GM21515 (cell line): ENCODE measurements at regions not wholly inside any gene's neighbourhood (a gene's known extent, or its start where the extent isn't known, plus 50 kb on each side); places are given as distances from the start of the nearest gene placed in this dataset.
"Not testable (repeated sequence)": the region's sequence is repeated elsewhere in the genome, so short reads cannot be mapped to it uniquely, and the experiment has no call there.

Experiments used
- ATAC-seq: cut with Tn5 transposase; IDR thresholded peaks from one replicate; pipeline ENCODE4 v1.9.1; 2021; ENCODE audit not compliant: unreplicated experiment

GRCh38 chr3:6723205-6723604 is 137.7 kb upstream of the GRM7 start:
- ATAC-seq: no peak

- ATAC-seq: no peak
Measured at GRCh38 chr3:6726811-6727210, 134.1 kb upstream of the GRM7 start.

- no peak for ATAC-seq
Measured at GRCh38 chr3:6732807-6733206, 128.1 kb upstream of the GRM7 start.

GRCh38 chr3:6733699-6734394 is 127.1 kb upstream of the GRM7 start:
- ATAC-seq: no peak

GRCh38 chr3:6734395-6734746 is 126.5 kb upstream of the GRM7 start:
- ATAC-seq: no peak

GRCh38 chr3:6736836-6737629 is 123.9 kb upstream of the GRM7 start:
- ATAC-seq: no peak

GRCh38 chr3:6737630-6738029 is 123.3 kb upstream of the GRM7 start:
- ATAC-seq: no peak

- no peak for ATAC-seq
Measured at GRCh38 chr3:6739288-6739687, 121.6 kb upstream of the GRM7 start.

GRCh38 chr3:6743067-6743720 is 117.7 kb upstream of the GRM7 start:
- no peak for ATAC-seq

- ATAC-seq: no peak
Measured at GRCh38 chr3:6746443-6746842, 114.5 kb upstream of the GRM7 start.

- no peak for ATAC-seq
Measured at GRCh38 chr3:6747017-6747416, 113.9 kb upstream of the GRM7 start.

- ATAC-seq: no peak
Measured at GRCh38 chr3:6750782-6751181, 110.1 kb upstream of the GRM7 start.

- no peak for ATAC-seq
Measured at GRCh38 chr3:6753536-6753935, 107.4 kb upstream of the GRM7 start.

- not testable (repeated sequence) for ATAC-seq
Measured at GRCh38 chr3:6769532-6770396, 91.2 kb upstream of the GRM7 start.

- ATAC-seq: no peak
Measured at GRCh38 chr3:6770397-6770690, 90.6 kb upstream of the GRM7 start.

- no peak for ATAC-seq
Measured at GRCh38 chr3:6771171-6771570, 89.7 kb upstream of the GRM7 start.

GRCh38 chr3:6779140-6779539 is 81.8 kb upstream of the GRM7 start:
- no peak for ATAC-seq

GRCh38 chr3:6781092-6781491 is 79.8 kb upstream of the GRM7 start:
- ATAC-seq: no peak

- ATAC-seq: no peak
Measured at GRCh38 chr3:6785726-6786125, 75.2 kb upstream of the GRM7 start.

GRCh38 chr3:6791161-6791560 is 69.8 kb upstream of the GRM7 start:
- no peak for ATAC-seq

- peak; percentile 83 for ATAC-seq
Measured at GRCh38 chr3:6799264-6799915, 61.5 kb upstream of the GRM7 start.
